ENCODE measurements at regions not wholly inside any gene's neighbourhood (a gene's known extent, or its start where the extent isn't known, plus 50 kb on each side); places are given as distances from the start of the nearest gene placed in this dataset.
A peak's percentile ranks its signal among the peaks of the same experiment; 100 is the strongest.

- 0 out of 2 replicates have a peak overlapping the region, but pooled peaks have one; percentile 4 for H2AFZ ChIP-seq (ENCODE audit: low read length)
- H3K9me2 ChIP-seq (replicated peaks; ENCODE audit: low read depth, low read length) = no peaks in the 10 kb centered on the region
- no peaks in the 10 kb centered on the region for H3F3A ChIP-seq (ENCODE audit: low read depth)
- H3K9ac ChIP-seq (ENCODE audit: low read depth, low read length, poor library complexity, severe bottlenecking) = no peak overlapping the region
- H3K36me3 ChIP-seq (ENCODE audit: insufficient read depth, low read length) = no peaks in the 10 kb centered on the region
- H3K4me3 ChIP-seq (ENCODE audit: low read length, poor library complexity, severe bottlenecking) = no peak overlapping the region
- no peaks in the 10 kb centered on the region for H4K20me1 ChIP-seq (ENCODE audit: insufficient read depth, low read length, poor library complexity, severe bottlenecking)
- no peaks in the 10 kb centered on the region for H3K79me2 ChIP-seq (ENCODE audit: insufficient read depth, low read length)
- TF ChIP-seq EZH2phosphoT487 (IDR thresholded peaks at IDR 0.05; ENCODE audit: borderline replicate concordance) (no peak), CTCF (conservative IDR thresholded peaks at IDR 0.05; ENCODE audit: low read length) (no peak)
- no peaks in the 10 kb centered on the region for H3K9me3 ChIP-seq (ENCODE audit: insufficient read depth, low read depth, low read length)
- H3K4me2 ChIP-seq (ENCODE audit: low read depth, low read length, poor library complexity, severe bottlenecking) = no peak overlapping the region
- H3K4me1 ChIP-seq (ENCODE audit: insufficient read depth, low read length, poor library complexity, severe bottlenecking) = peaks cover 6% of the 10 kb centered on the region
- H3K27me3 ChIP-seq (ENCODE audit: insufficient read depth, low read length, poor library complexity, severe bottlenecking) = no peaks in the 10 kb centered on the region
These were observed 357.2 kb downstream of the CENPW start for GRCh38 chr6:126696921-126697693.

DNA sequence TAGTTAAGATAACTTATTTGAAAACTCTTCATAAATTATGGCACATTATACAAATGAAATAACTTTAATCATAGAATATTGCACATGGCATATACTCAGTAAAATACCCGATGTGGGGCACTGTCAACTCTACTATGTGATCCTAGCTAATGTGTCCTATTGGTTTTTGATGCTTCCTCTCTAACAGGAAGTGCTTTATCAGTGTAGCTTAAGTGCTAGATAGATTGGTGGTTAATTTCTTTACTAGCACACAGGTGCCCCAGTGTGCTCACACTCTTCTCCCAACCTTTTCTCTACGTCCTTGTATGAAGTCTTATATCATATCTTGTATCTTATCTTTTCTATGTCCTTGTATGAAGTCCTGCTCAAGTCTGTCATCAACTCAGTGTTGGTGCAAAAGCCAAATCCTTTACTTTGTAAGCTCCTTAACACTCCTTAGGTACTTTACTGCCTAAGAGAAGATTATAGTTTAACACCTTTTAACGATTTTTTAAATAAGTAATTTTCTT, 358.9 kb downstream of the CENPW start:
- Histone ChIP-seq H3K9ac (ENCODE audit: low read depth, low read length, poor library complexity, severe bottlenecking) (no peak overlapping the region), H3K4me1 (ENCODE audit: insufficient read depth, low read length, poor library complexity, severe bottlenecking) (peaks cover 7% of the 10 kb centered on the region), H3K9me2 (replicated peaks; ENCODE audit: low read depth, low read length) (no peaks in the 10 kb centered on the region), H4K20me1 (ENCODE audit: insufficient read depth, low read length, poor library complexity, severe bottlenecking) (no peaks in the 10 kb centered on the region), H3F3A (ENCODE audit: low read depth) (no peaks in the 10 kb centered on the region), H3K4me3 (ENCODE audit: low read length, poor library complexity, severe bottlenecking) (no peak overlapping the region), H3K9me3 (ENCODE audit: insufficient read depth, low read depth, low read length) (no peaks in the 10 kb centered on the region), H3K79me2 (ENCODE audit: insufficient read depth, low read length) (no peaks in the 10 kb centered on the region), H3K36me3 (ENCODE audit: insufficient read depth, low read length) (no peaks in the 10 kb centered on the region), H3K4me2 (ENCODE audit: low read depth, low read length, poor library complexity, severe bottlenecking) (no peak overlapping the region), H2AFZ (ENCODE audit: low read length) (no peak overlapping the region), H3K27me3 (ENCODE audit: insufficient read depth, low read length, poor library complexity, severe bottlenecking) (no peaks in the 10 kb centered on the region)
- TF ChIP-seq CTCF (conservative IDR thresholded peaks at IDR 0.05; ENCODE audit: low read length) = no peak
- no peak for TF ChIP-seq EZH2phosphoT487 (IDR thresholded peaks at IDR 0.05; ENCODE audit: borderline replicate concordance)

GRCh38 chr6:126701676-126702560, 362.0 kb downstream of the CENPW start:
- TF ChIP-seq EZH2phosphoT487 (IDR thresholded peaks at IDR 0.05; ENCODE audit: borderline replicate concordance) = no peak
- TF ChIP-seq CTCF (conservative IDR thresholded peaks at IDR 0.05; ENCODE audit: low read length) = no peak
- Histone ChIP-seq H2AFZ (ENCODE audit: low read length) (peak overlapping the region; percentile 85), H3K79me2 (ENCODE audit: insufficient read depth, low read length) (no peaks in the 10 kb centered on the region), H3K36me3 (ENCODE audit: insufficient read depth, low read length) (no peaks in the 10 kb centered on the region), H3K4me2 (ENCODE audit: low read depth, low read length, poor library complexity, severe bottlenecking) (peak overlapping the region; percentile 57), H4K20me1 (ENCODE audit: insufficient read depth, low read length, poor library complexity, severe bottlenecking) (no peaks in the 10 kb centered on the region), H3K4me3 (ENCODE audit: low read length, poor library complexity, severe bottlenecking) (peak overlapping the region; percentile 54), H3K9me3 (ENCODE audit: insufficient read depth, low read depth, low read length) (no peaks in the 10 kb centered on the region), H3K27me3 (ENCODE audit: insufficient read depth, low read length, poor library complexity, severe bottlenecking) (no peaks in the 10 kb centered on the region), H3F3A (ENCODE audit: low read depth) (no peaks in the 10 kb centered on the region), H3K9me2 (replicated peaks; ENCODE audit: low read depth, low read length) (no peaks in the 10 kb centered on the region), H3K4me1 (ENCODE audit: insufficient read depth, low read length, poor library complexity, severe bottlenecking) (peaks cover 7% of the 10 kb centered on the region), H3K9ac (ENCODE audit: low read depth, low read length, poor library complexity, severe bottlenecking) (peak overlapping the region; percentile 24)
